ENCODE measurements at regions not wholly inside any gene's neighbourhood (a gene's known extent, or its start where the extent isn't known, plus 50 kb on each side); places are given as distances from the start of the nearest gene placed in this dataset.
A peak's percentile ranks its signal among the peaks of the same experiment; 100 is the strongest.

- H3K79me2 ChIP-seq (ENCODE audit: control insufficient read depth, insufficient read depth, low read length): peaks cover 4% of the 10 kb centered on the region
- H3K9ac ChIP-seq (replicated peaks; ENCODE audit: extremely low read depth, insufficient read depth, low read length): peak overlapping the region; percentile 100
- POLR2A ChIA-PET: interaction anchor here (1.6 kb wide), 1 partner anchor 107 kb away, joined by 4 read pairs; no protein-coding TSS in a partner anchor
- no peaks in the 10 kb centered on the region for H3K27me3 ChIP-seq (ENCODE audit: control insufficient read depth in 2 of 2, insufficient read depth in 2 of 2, low read length in 2 of 2)
- TF ChIP-seq MYC (IDR thresholded peaks at IDR 0.05; ENCODE audit: low read depth, low read length): no peak
- TF ChIP-seq, protein P1, sequence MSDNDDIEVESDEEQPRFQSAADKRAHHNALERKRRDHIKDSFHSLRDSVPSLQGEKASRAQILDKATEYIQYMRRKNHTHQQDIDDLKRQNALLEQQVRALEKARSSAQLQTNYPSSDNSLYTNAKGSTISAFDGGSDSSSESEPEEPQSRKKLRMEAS (IDR thresholded peaks at IDR 0.05; ENCODE audit: insufficient read depth, insufficient read length): peak; percentile 43
- TF ChIP-seq EZH2 (IDR thresholded peaks at IDR 0.05; ENCODE audit: borderline replicate concordance, low read depth, low read length, severe bottlenecking): no peak
- DNase-seq (ENCODE audit: low read depth, low spot score) (peak; percentile 97), FAIRE-seq (peak; percentile 73)
- peaks cover 25% of the 10 kb centered on the region for H3K4me1 ChIP-seq (ENCODE audit: control insufficient read depth, extremely low read depth, insufficient read depth, low read length)
- H3K27ac ChIP-seq (ENCODE audit: insufficient read depth, low read depth, low read length): peak overlapping the region; percentile 99
- H3K36me3 ChIP-seq (ENCODE audit: control insufficient read depth in 2 of 2, extremely low read depth in 1 of 2, insufficient read depth in 2 of 2, low read length in 2 of 2): no peaks in the 10 kb centered on the region
- TSS peak; percentile 35 for BruUV-seq (replicated peaks)
- H3K9me1 ChIP-seq (replicated peaks; ENCODE audit: control insufficient read depth, extremely low read depth, insufficient read depth, low read length): no peaks in the 10 kb centered on the region
- dilution Hi-C loops (cut with MboI; ENCODE audit: extremely low pct_ligation_motif_present, low sequenced_read_pairs): no loop called here
- peak overlapping the region; percentile 50 for H2AFZ ChIP-seq (ENCODE audit: low read depth, low read length)
- intact Hi-C loops (cut with micrococcal nuclease): loop anchor here (1.0 to 2.0 kb wide), 8 partner anchors 51 to 517 kb away; partner anchors contain the start of genes COX20 and HNRNPU
- no peaks in the 10 kb centered on the region for H3K9me3 ChIP-seq (replicated peaks; ENCODE audit: control insufficient read depth, insufficient read depth, low read length)
- H3K4me3 ChIP-seq (replicated peaks in 1 of 3; ENCODE audit: insufficient read depth in 1 of 3, low read depth in 1 of 3, low read length in 3 of 3): peak overlapping the region; percentile 44 to 86 (median 66)
- H4K20me1 ChIP-seq (replicated peaks; ENCODE audit: control insufficient read depth, extremely low read depth, insufficient read depth, low read length): no peaks in the 10 kb centered on the region
- peak overlapping the region; percentile 94 for H3K4me2 ChIP-seq (ENCODE audit: insufficient read depth, low read length)
- CTCF ChIA-PET: interaction anchor here (1.0 to 5.5 kb wide), 4 partner anchors 9 to 107 kb away, joined by 3 to 41 read pairs (median 19); partner anchors contain the start of gene HNRNPU
Observed at GRCh38 chr1:244969355-244970235, 105.3 kb upstream of the HNRNPU start.

GRCh38 chr1:244968881-244969280 is 104.5 kb upstream of the HNRNPU start:
- H3K36me3 ChIP-seq (ENCODE audit: control insufficient read depth in 2 of 2, extremely low read depth in 1 of 2, insufficient read depth in 2 of 2, low read length in 2 of 2): no peaks in the 10 kb centered on the region
- H3K27me3 ChIP-seq (ENCODE audit: control insufficient read depth in 2 of 2, insufficient read depth in 2 of 2, low read length in 2 of 2): no peaks in the 10 kb centered on the region
- peak overlapping the region; percentile 99 for H3K27ac ChIP-seq (ENCODE audit: insufficient read depth, low read depth, low read length)
- dilution Hi-C loops (cut with MboI; ENCODE audit: extremely low pct_ligation_motif_present, low sequenced_read_pairs): no loop called here
- peak overlapping the region; percentile 74 for H2AFZ ChIP-seq (ENCODE audit: low read depth, low read length)
- no peaks in the 10 kb centered on the region for H3K9me3 ChIP-seq (replicated peaks; ENCODE audit: control insufficient read depth, insufficient read depth, low read length)
- H3K79me2 ChIP-seq (ENCODE audit: control insufficient read depth, insufficient read depth, low read length): peaks cover 4% of the 10 kb centered on the region
- DNase-seq (ENCODE audit: low read depth, low spot score) (no peak), FAIRE-seq (peak; percentile 52)
- H3K9me1 ChIP-seq (replicated peaks; ENCODE audit: control insufficient read depth, extremely low read depth, insufficient read depth, low read length): no peaks in the 10 kb centered on the region
- intact Hi-C loops (cut with micrococcal nuclease): no loop called here
- BruUV-seq (replicated peaks): no TSS peak
- peaks cover 32% of the 10 kb centered on the region for H3K4me1 ChIP-seq (ENCODE audit: control insufficient read depth, extremely low read depth, insufficient read depth, low read length)
- H4K20me1 ChIP-seq (replicated peaks; ENCODE audit: control insufficient read depth, extremely low read depth, insufficient read depth, low read length): no peaks in the 10 kb centered on the region
- H3K4me3 ChIP-seq (replicated peaks in 1 of 3; ENCODE audit: insufficient read depth in 1 of 3, low read depth in 1 of 3, low read length in 3 of 3): peak overlapping the region in 1 of 3 experiments; percentile 66
- ChIA-PET CTCF (interaction anchor here (0.9 to 5.5 kb wide), 5 partner anchors 10 to 106 kb away, joined by 3 to 41 read pairs (median 3); partner anchors contain the start of gene HNRNPU), POLR2A (interaction anchor here (1.6 kb wide), 1 partner anchor 106 kb away, joined by 4 read pairs; no protein-coding TSS in a partner anchor)
- TF ChIP-seq GATA2 (IDR thresholded peaks at IDR 0.05; ENCODE audit: insufficient read depth, insufficient read length, low read depth, low read length) (no peak), CTCF (IDR thresholded peaks at IDR 0.05; ENCODE audit: extremely low read depth in 1 of 2, insufficient read depth in 1 of 2, low read depth in 1 of 2, low read length in 2 of 2) (no peak), POLR2A (IDR thresholded peaks at IDR 0.05; ENCODE audit: low read depth, low read length) (no peak), EZH2 (IDR thresholded peaks at IDR 0.05; ENCODE audit: borderline replicate concordance, low read depth, low read length, severe bottlenecking) (no peak), MYC (IDR thresholded peaks at IDR 0.05; ENCODE audit: low read depth, low read length) (no peak), POLR2AphosphoS5 (IDR thresholded peaks at IDR 0.05; ENCODE audit: insufficient read depth, low read depth, low read length) (no peak), JUN (IDR thresholded peaks at IDR 0.05; ENCODE audit: borderline replicate concordance, insufficient read depth, insufficient read length, low read depth) (no peak), FOS (IDR thresholded peaks at IDR 0.05; ENCODE audit: borderline replicate concordance, insufficient read depth, low read length) (no peak)
- TF ChIP-seq, protein P1 (IDR thresholded peaks at IDR 0.05; ENCODE audit: insufficient read depth, insufficient read length): no peak
- H3K4me2 ChIP-seq (ENCODE audit: insufficient read depth, low read length): peak overlapping the region; percentile 94
- peak overlapping the region; percentile 100 for H3K9ac ChIP-seq (replicated peaks; ENCODE audit: extremely low read depth, insufficient read depth, low read length)
